Middle frontal gyrus (tissue), 1 donor: ENCODE measurements at regions not wholly inside any gene's neighbourhood (a gene's known extent, or its start where the extent isn't known, plus 50 kb on each side); places are given as distances from the start of the nearest gene placed in this dataset.
"Not testable (repeated sequence)": the region's sequence is repeated elsewhere in the genome, so short reads cannot be mapped to it uniquely, and the experiment has no call there.

Source experiments
- DNase-seq: peaks from one replicate; pipeline ENCODE4 v3.0.0-alpha.2; 2015; ENCODE audit warnings: low spot score; ENCODE audit errors: extremely low spot score

GRCh38 chr6:49118478-49118877 is 344.6 kb downstream of the MMUT start:
- no peak for DNase-seq

GRCh38 chr6:49110916-49111315 is 352.1 kb downstream of the MMUT start:
- no peak for DNase-seq

GRCh38 chr6:49097664-49098063 is 365.4 kb downstream of the MMUT start:
- not testable (repeated sequence) for DNase-seq

- no peak for DNase-seq
Measured at GRCh38 chr6:49097116-49097515, 365.9 kb downstream of the MMUT start.

- DNase-seq = no peak
Measured at GRCh38 chr6:49088631-49089030, 374.4 kb downstream of the MMUT start.

- DNase-seq = no peak
Measured at GRCh38 chr6:49087369-49087768, 375.7 kb downstream of the MMUT start.

- DNase-seq = no peak
Measured at GRCh38 chr6:49082611-49083010, 380.4 kb downstream of the MMUT start.

- DNase-seq = no peak
Measured at GRCh38 chr6:49072885-49073620, 390.0 kb downstream of the MMUT start.

GRCh38 chr6:49072146-49072545 is 390.9 kb downstream of the MMUT start:
- no peak for DNase-seq

GRCh38 chr6:49070411-49070810 is 392.6 kb downstream of the MMUT start:
- no peak for DNase-seq

GRCh38 chr6:49054311-49054710 is 408.7 kb downstream of the MMUT start:
- DNase-seq = no peak

- DNase-seq = no peak
Measured at GRCh38 chr6:49052901-49053300, 410.2 kb downstream of the MMUT start.

- no peak for DNase-seq
Measured at GRCh38 chr6:49051281-49051680, 411.8 kb downstream of the MMUT start.

GRCh38 chr6:49050584-49050983 is 412.5 kb downstream of the MMUT start:
- DNase-seq = no peak

GRCh38 chr6:49038294-49038822 is 424.7 kb downstream of the MMUT start:
- DNase-seq = no peak

GRCh38 chr6:49030251-49031020 is 432.6 kb downstream of the MMUT start:
- DNase-seq = no peak

- DNase-seq = no peak
Measured at GRCh38 chr6:49027644-49028043, 435.4 kb downstream of the MMUT start.

- no peak for DNase-seq
Measured at GRCh38 chr6:49025273-49026240, 437.5 kb downstream of the MMUT start.

- DNase-seq = no peak
Measured at GRCh38 chr6:49004801-49005200, 458.3 kb downstream of the MMUT start.

- no peak for DNase-seq
Measured at GRCh38 chr6:49003348-49003747, 459.7 kb downstream of the MMUT start.

GRCh38 chr6:49001856-49002541 is 461.1 kb downstream of the MMUT start:
- no peak for DNase-seq
